GM12873 (cell line): ENCODE measurements at regions not wholly inside any gene's neighbourhood (a gene's known extent, or its start where the extent isn't known, plus 50 kb on each side); places are given as distances from the start of the nearest gene placed in this dataset.

ENCODE experiments used
- CTCF ChIP-seq: IDR thresholded peaks from 2 replicates; pipeline ENCODE4 v1.5.1; 2012; ENCODE audit warnings: low read depth, mild to moderate bottlenecking, moderate library complexity, low read length, control low read depth; ENCODE audit not compliant: insufficient read depth; ENCODE audit errors: missing control alignments

GRCh38 chr5:98638701-98639100, 134.8 kb upstream of the RGMB start:
- no peak for TF ChIP-seq CTCF

- no peak for TF ChIP-seq CTCF
Observed at GRCh38 chr5:98639274-98639673, 134.2 kb upstream of the RGMB start.

- TF ChIP-seq CTCF: no peak
Observed at GRCh38 chr5:98641671-98642070, 131.8 kb upstream of the RGMB start.

GRCh38 chr5:98643569-98643968, 129.9 kb upstream of the RGMB start:
- TF ChIP-seq CTCF: no peak

- no peak for TF ChIP-seq CTCF
Observed at GRCh38 chr5:98651715-98652114, 121.7 kb upstream of the RGMB start.

GRCh38 chr5:98656125-98656795, 117.2 kb upstream of the RGMB start:
- no peak for TF ChIP-seq CTCF

GRCh38 chr5:98656796-98657195, 116.7 kb upstream of the RGMB start:
- no peak for TF ChIP-seq CTCF
